IMR-90 (cell line): ENCODE measurements at regions not wholly inside any gene's neighbourhood (a gene's known extent, or its start where the extent isn't known, plus 50 kb on each side); places are given as distances from the start of the nearest gene placed in this dataset.

Experiments
- ATAC-seq: fragments of 200-7000 bp; cut with Tn5 transposase; 2 replicates; pipeline ENCODE4 v1.9.1; 2020; ENCODE audit warnings: low read depth, mild to moderate bottlenecking, moderate library complexity
- BruUV-seq: library from RNA; stranded (reverse); fragments of 400-500 nt; replicated peaks from 2 replicates; lab custom pipeline; 2021; lab: Mats Ljungman, UMichigan
- CTCF ChIA-PET: fragments of 300-600 bp; formaldehyde crosslinking; extraction: SDS; loops from one replicate; lab custom pipeline; 2021; ENCODE audit warnings: antibody characterized with exemption; lab: Yijun Ruan, JAX
- POLR2A ChIA-PET: fragments of 300-600 bp; sonication (Branson Sonifier 250); formaldehyde crosslinking; loops from one replicate; lab custom pipeline; 2022; ENCODE audit warnings: antibody characterized with exemption; ENCODE audit not compliant: unreplicated experiment; lab: Charles Lee
- DNase-seq: peaks from one replicate; pipeline ENCODE4 v3.0.0; 2013
- H2AFZ ChIP-seq: replicated peaks from 2 replicates; pipeline ENCODE3; 2013; ENCODE audit warnings: low read length, mild to moderate bottlenecking; ENCODE audit not compliant: poor library complexity
- H2AK5ac ChIP-seq: 2 replicates; pipeline ENCODE4 v1.6.1; 2013; ENCODE audit warnings: low read depth, low read length, inconsistent platforms
- H2AK9ac ChIP-seq: replicated peaks from 2 replicates; pipeline ENCODE3; 2013; ENCODE audit warnings: mild to moderate bottlenecking, low read depth, low read length, moderate library complexity; ENCODE audit not compliant: poor library complexity
- H2BK120ac ChIP-seq: 2 replicates; pipeline ENCODE4 v1.6.1; 2013; ENCODE audit warnings: low read depth, low read length, inconsistent platforms
- H2BK15ac ChIP-seq: 3 replicates; pipeline ENCODE4 v1.6.1; 2013; ENCODE audit warnings: low read depth, low read length, inconsistent platforms
- H2BK20ac ChIP-seq: 2 replicates; pipeline ENCODE4 v1.6.1; 2013; ENCODE audit warnings: low read depth, mild to moderate bottlenecking, inconsistent platforms, low read length, moderate library complexity
- H2BK5ac ChIP-seq: 2 replicates; pipeline ENCODE4 v1.6.1; 2013; ENCODE audit warnings: mild to moderate bottlenecking, low read depth, low read length, inconsistent platforms; ENCODE audit not compliant: poor library complexity, severe bottlenecking
- H3K14ac ChIP-seq: replicated peaks from 2 replicates; pipeline ENCODE4 v1.6.1; 2013; ENCODE audit warnings: low read depth, low read length, inconsistent platforms
- H3K18ac ChIP-seq: 2 replicates; pipeline ENCODE4 v1.6.1; 2013; ENCODE audit warnings: low read depth, low read length, control low read depth
- H3K23ac ChIP-seq: 2 replicates; pipeline ENCODE4 v1.6.1; 2013; ENCODE audit warnings: low read depth, low read length, inconsistent platforms
- H3K27ac ChIP-seq: 2 replicates; pipeline ENCODE4 v1.5.1; 2013; ENCODE audit warnings: mild to moderate bottlenecking, control low read depth, low read length; ENCODE audit not compliant: insufficient read depth
- H3K27me3 ChIP-seq: 2 replicates; pipeline ENCODE4 v1.6.1; 2013; ENCODE audit warnings: low read length; ENCODE audit not compliant: control insufficient read depth, insufficient read depth
- H3K36me3 ChIP-seq: 2 replicates; pipeline ENCODE4 v1.6.1; 2013; ENCODE audit warnings: low read length, mixed read lengths; ENCODE audit not compliant: control insufficient read depth, insufficient read depth
- H3K4ac ChIP-seq: 2 replicates; pipeline ENCODE4 v1.6.1; 2013; ENCODE audit warnings: low read depth, low read length, inconsistent platforms
- H3K4me1 ChIP-seq: 2 replicates; pipeline ENCODE4 v1.6.1; 2013; ENCODE audit warnings: low read length, mixed read lengths; ENCODE audit not compliant: control insufficient read depth, insufficient read depth
- H3K4me2 ChIP-seq: 2 replicates; pipeline ENCODE4 v1.6.1; 2013; ENCODE audit warnings: low read depth, mild to moderate bottlenecking, control low read depth, low read length, moderate library complexity
- H3K4me3 ChIP-seq: 2 replicates; pipeline ENCODE4 v1.5.1; 2013; ENCODE audit warnings: low read depth, mild to moderate bottlenecking, control low read depth, low read length, moderate library complexity; ENCODE audit not compliant: insufficient read depth
- H3K56ac ChIP-seq: 2 replicates; pipeline ENCODE4 v1.6.1; 2013; ENCODE audit warnings: low read length, inconsistent platforms; ENCODE audit not compliant: insufficient read depth; ENCODE audit errors: extremely low read depth
- H3K79me1 ChIP-seq, 2 experiments: 2 replicates each; pipeline ENCODE4 v1.6.1; 2013; ENCODE audit warnings: low read length in 2 of 2, inconsistent platforms in 1 of 2, low read depth in 1 of 2
- H3K9ac ChIP-seq: 2 replicates; pipeline ENCODE4 v1.6.1; 2013; ENCODE audit warnings: low read depth, low read length, control low read depth
- H3K9me1 ChIP-seq: 2 replicates; pipeline ENCODE4 v1.6.1; 2013; ENCODE audit warnings: low read length, inconsistent platforms; ENCODE audit not compliant: insufficient read depth
- H3K9me3 ChIP-seq: 2 replicates; pipeline ENCODE4 v1.6.1; 2013; ENCODE audit warnings: low read length; ENCODE audit not compliant: control insufficient read depth, insufficient read depth
- H4K20me1 ChIP-seq: 2 replicates; pipeline ENCODE4 v1.6.1; 2013; ENCODE audit warnings: low read length, inconsistent platforms; ENCODE audit not compliant: insufficient read depth
- H4K5ac ChIP-seq: 2 replicates; pipeline ENCODE4 v1.6.1; 2013; ENCODE audit warnings: mild to moderate bottlenecking, low read depth, low read length, control low read depth
- H4K8ac ChIP-seq, 2 experiments: 2 replicates each; pipeline ENCODE4 v1.6.1; 2013; ENCODE audit warnings: low read depth in 2 of 2, low read length in 2 of 2, control low read depth in 1 of 2, inconsistent platforms in 1 of 2
- H4K91ac ChIP-seq: 2 replicates; pipeline ENCODE4 v1.6.1; 2013; ENCODE audit warnings: low read depth, low read length, inconsistent platforms; ENCODE audit not compliant: insufficient read depth
- BHLHE40 ChIP-seq: fragments of 150-350 bp; IDR thresholded peaks from 2 replicates; pipeline ENCODE4 v1.6.1; 2016; ENCODE audit warnings: mild to moderate bottlenecking, low read depth, low read length
- CEBPB ChIP-seq: IDR thresholded peaks from 2 replicates; pipeline ENCODE4 v1.6.1; 2012; ENCODE audit warnings: low read depth, low read length, improper control_type of control experiment
- CHD1 ChIP-seq: IDR thresholded peaks from 2 replicates; pipeline ENCODE4 v1.6.1; 2012; ENCODE audit warnings: low read depth, low read length, improper control_type of control experiment
- FOS ChIP-seq: fragments of 150-350 bp; IDR thresholded peaks from 2 replicates; pipeline ENCODE4 v1.6.1; 2016; ENCODE audit warnings: low read depth, low read length
- MAFK ChIP-seq: IDR thresholded peaks from 2 replicates; pipeline ENCODE4 v1.6.1; 2012; ENCODE audit warnings: low read depth, low read length, improper control_type of control experiment
- MAZ ChIP-seq: IDR thresholded peaks from 2 replicates; pipeline ENCODE4 v1.6.1; 2012; ENCODE audit warnings: low read depth, mild to moderate bottlenecking, low read length, improper control_type of control experiment, moderate library complexity, borderline replicate concordance
- MXI1 ChIP-seq: IDR thresholded peaks from 2 replicates; pipeline ENCODE4 v1.6.1; 2012; ENCODE audit warnings: low read depth, mild to moderate bottlenecking, low read length, moderate library complexity, borderline replicate concordance
- NFE2L2 ChIP-seq: fragments of 150-350 bp; IDR thresholded peaks from 2 replicates; pipeline ENCODE4 v1.6.1; 2016; ENCODE audit warnings: low read depth, mild to moderate bottlenecking, low read length
- POLR2A ChIP-seq: IDR thresholded peaks from 2 replicates; pipeline ENCODE4 v1.6.1; 2012; ENCODE audit warnings: mild to moderate bottlenecking, low read depth, low read length
- RAD21 ChIP-seq: IDR thresholded peaks from 2 replicates; pipeline ENCODE4 v1.6.1; 2012; ENCODE audit warnings: low read length, improper control_type of control experiment
- RCOR1 ChIP-seq: IDR thresholded peaks from 2 replicates; pipeline ENCODE4 v1.6.1; 2012; ENCODE audit warnings: mild to moderate bottlenecking, low read length, improper control_type of control experiment; ENCODE audit not compliant: insufficient replicate concordance
- RFX5 ChIP-seq: IDR thresholded peaks from 2 replicates; pipeline ENCODE4 v1.8.0; 2012; ENCODE audit warnings: low read depth, mild to moderate bottlenecking, low read length, moderate library complexity
- SMC3 ChIP-seq: fragments of 150-350 bp; IDR thresholded peaks from 2 replicates; pipeline ENCODE4 v1.6.1; 2016; ENCODE audit warnings: low read depth, mild to moderate bottlenecking, antibody characterized with exemption, low read length, moderate library complexity
- WGBS, 2 experiments: methylation state at CpG; one replicate each; pipeline versions ENCODE4 v1.1.5 to v1.1.7; 2013; ENCODE audit warnings: missing lambda C conversion rate in 2 of 2; ENCODE audit not compliant: insufficient read length in 1 of 2; ENCODE audit errors: extremely low coverage in 2 of 2; 5-methylcytosine and 5-hydroxymethylcytosine counted together
- dilution Hi-C: fragments of 300-500 bp; cut with HindIII; formaldehyde crosslinking; loops from one replicate; pipeline ENCODE4 v1.14.3; 2018; ENCODE audit warnings: low sequenced_read_pairs; ENCODE audit not compliant: unreplicated experiment
- in situ Hi-C: fragments of 300-500 bp; cut with MboI; formaldehyde crosslinking; loops from 3 replicates; pipeline ENCODE4 v1.14.3; 2019; ENCODE audit warnings: low sequenced_read_pairs, inconsistent platforms, mixed read lengths
- intact Hi-C: fragments of 100-400 bp; cut with micrococcal nuclease; formaldehyde crosslinking; loops from 2 replicates; pipeline ENCODE4 v1.10.0; 2022
- TF ChIP-seq, protein P1 (sequence below): fragments of 150-350 bp; IDR thresholded peaks from 2 replicates; pipeline ENCODE4 v1.6.1; 2017; ENCODE audit warnings: mild to moderate bottlenecking, antibody characterized with exemption, low read length, low read depth
- TF ChIP-seq, protein P2 (sequence below): conservative IDR thresholded peaks from 2 replicates; pipeline ENCODE4 v1.5.1; 2012; ENCODE audit warnings: mild to moderate bottlenecking, low read depth, low read length, improper control_type of control experiment
- TF ChIP-seq, protein P3 (sequence below): fragments of 150-350 bp; IDR thresholded peaks from 2 replicates; pipeline ENCODE4 v1.6.1; 2016; ENCODE audit warnings: low read depth, mild to moderate bottlenecking, low read length, moderate library complexity, borderline replicate concordance

- no peak overlapping the region for H3K18ac ChIP-seq
- POLR2A ChIA-PET, result no interaction called here
These were observed 88.0 kb upstream of the CELF4 start for GRCh38 chr18:37653618-37654017.

More at GRCh38 chr18:37653618-37654017, 88.0 kb upstream of the CELF4 start:
- H2AK5ac ChIP-seq, result no peak overlapping the region
- no CpG with 5 or more reads among the region's 2 CpGs for WGBS, 2 experiments
- H3K9me1 ChIP-seq, result no peaks in the 10 kb centered on the region
- dilution Hi-C loops (no loop called here), in situ Hi-C loops (no loop called here), intact Hi-C loops (no loop called here)
- no peaks in the 10 kb centered on the region for H3K4me1 ChIP-seq
- no peaks in the 10 kb centered on the region for H4K20me1 ChIP-seq
- DNase-seq (no peak), ATAC-seq (no peak)
- no peak overlapping the region for H3K9ac ChIP-seq
- H3K23ac ChIP-seq, result no peak overlapping the region
- H3K36me3 ChIP-seq, result no peaks in the 10 kb centered on the region
- no peaks in the 10 kb centered on the region for H3K27me3 ChIP-seq
- no peak overlapping the region for H2BK20ac ChIP-seq
- H4K8ac ChIP-seq, result no peak overlapping the region
- CTCF ChIA-PET, result no interaction called here
- no peak overlapping the region for H3K4ac ChIP-seq
- no peak overlapping the region for H2BK120ac ChIP-seq
- H2AFZ ChIP-seq, result no peak overlapping the region
- no peak overlapping the region for H3K4me2 ChIP-seq
- H4K91ac ChIP-seq, result no peak overlapping the region
- H3K14ac ChIP-seq, result no peak overlapping the region
- H2BK15ac ChIP-seq, result no peak overlapping the region
- H3K4me3 ChIP-seq, result no peak overlapping the region
- TF ChIP-seq FOS, result no peak
- TF ChIP-seq SMC3, result no peak
- no peak for TF ChIP-seq MXI1
- TF ChIP-seq, protein P1, sequence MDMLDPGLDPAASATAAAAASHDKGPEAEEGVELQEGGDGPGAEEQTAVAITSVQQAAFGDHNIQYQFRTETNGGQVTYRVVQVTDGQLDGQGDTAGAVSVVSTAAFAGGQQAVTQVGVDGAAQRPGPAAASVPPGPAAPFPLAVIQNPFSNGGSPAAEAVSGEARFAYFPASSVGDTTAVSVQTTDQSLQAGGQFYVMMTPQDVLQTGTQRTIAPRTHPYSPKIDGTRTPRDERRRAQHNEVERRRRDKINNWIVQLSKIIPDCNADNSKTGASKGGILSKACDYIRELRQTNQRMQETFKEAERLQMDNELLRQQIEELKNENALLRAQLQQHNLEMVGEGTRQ, result no peak
- TF ChIP-seq RCOR1, result no peak
- TF ChIP-seq, protein P2, sequence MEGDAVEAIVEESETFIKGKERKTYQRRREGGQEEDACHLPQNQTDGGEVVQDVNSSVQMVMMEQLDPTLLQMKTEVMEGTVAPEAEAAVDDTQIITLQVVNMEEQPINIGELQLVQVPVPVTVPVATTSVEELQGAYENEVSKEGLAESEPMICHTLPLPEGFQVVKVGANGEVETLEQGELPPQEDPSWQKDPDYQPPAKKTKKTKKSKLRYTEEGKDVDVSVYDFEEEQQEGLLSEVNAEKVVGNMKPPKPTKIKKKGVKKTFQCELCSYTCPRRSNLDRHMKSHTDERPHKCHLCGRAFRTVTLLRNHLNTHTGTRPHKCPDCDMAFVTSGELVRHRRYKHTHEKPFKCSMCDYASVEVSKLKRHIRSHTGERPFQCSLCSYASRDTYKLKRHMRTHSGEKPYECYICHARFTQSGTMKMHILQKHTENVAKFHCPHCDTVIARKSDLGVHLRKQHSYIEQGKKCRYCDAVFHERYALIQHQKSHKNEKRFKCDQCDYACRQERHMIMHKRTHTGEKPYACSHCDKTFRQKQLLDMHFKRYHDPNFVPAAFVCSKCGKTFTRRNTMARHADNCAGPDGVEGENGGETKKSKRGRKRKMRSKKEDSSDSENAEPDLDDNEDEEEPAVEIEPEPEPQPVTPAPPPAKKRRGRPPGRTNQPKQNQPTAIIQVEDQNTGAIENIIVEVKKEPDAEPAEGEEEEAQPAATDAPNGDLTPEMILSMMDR, result no peak
- no peak for TF ChIP-seq CHD1
- no peak for TF ChIP-seq RAD21
- no peak for TF ChIP-seq POLR2A
- TF ChIP-seq NFE2L2, result no peak
- no peak for TF ChIP-seq BHLHE40
- no peak for TF ChIP-seq MAFK
- TF ChIP-seq, protein P3, sequence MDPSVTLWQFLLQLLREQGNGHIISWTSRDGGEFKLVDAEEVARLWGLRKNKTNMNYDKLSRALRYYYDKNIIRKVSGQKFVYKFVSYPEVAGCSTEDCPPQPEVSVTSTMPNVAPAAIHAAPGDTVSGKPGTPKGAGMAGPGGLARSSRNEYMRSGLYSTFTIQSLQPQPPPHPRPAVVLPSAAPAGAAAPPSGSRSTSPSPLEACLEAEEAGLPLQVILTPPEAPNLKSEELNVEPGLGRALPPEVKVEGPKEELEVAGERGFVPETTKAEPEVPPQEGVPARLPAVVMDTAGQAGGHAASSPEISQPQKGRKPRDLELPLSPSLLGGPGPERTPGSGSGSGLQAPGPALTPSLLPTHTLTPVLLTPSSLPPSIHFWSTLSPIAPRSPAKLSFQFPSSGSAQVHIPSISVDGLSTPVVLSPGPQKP, result no peak
- TF ChIP-seq MAZ, result no peak
- TF ChIP-seq RFX5, result no peak
- TF ChIP-seq CEBPB, result no peak
- no peak overlapping the region for H3K27ac ChIP-seq
- no peak overlapping the region for H3K56ac ChIP-seq
- H2BK5ac ChIP-seq, result no peak overlapping the region
- no peak overlapping the region for H4K5ac ChIP-seq
- BruUV-seq, result no TSS peak
- no peaks in the 10 kb centered on the region for H3K79me1 ChIP-seq
- H3K9me3 ChIP-seq, result peaks cover 4% of the 10 kb centered on the region; the same call in 1 of the 2 replicates
- no peak overlapping the region for H2AK9ac ChIP-seq
